ENCODE measurements at regions not wholly inside any gene's neighbourhood (a gene's known extent, or its start where the extent isn't known, plus 50 kb on each side); places are given as distances from the start of the nearest gene placed in this dataset.
"Not testable (repeated sequence)": the region's sequence is repeated elsewhere in the genome, so short reads cannot be mapped to it uniquely, and the experiment has no call there.

GRCh38 chr7:113281223-113281622 lies 162.9 kb upstream of the SMIM30 start:
- DNase-seq (ENCODE audit: low read depth, low spot score) = no peak
- H3K27ac ChIP-seq = no peak overlapping the region

GRCh38 chr7:113279256-113279655 lies 160.9 kb upstream of the SMIM30 start:
- no peak overlapping the region for H3K27ac ChIP-seq
- no peak for DNase-seq (ENCODE audit: low read depth, low spot score)

GRCh38 chr7:113270790-113271189 lies 152.4 kb upstream of the SMIM30 start:
- DNase-seq (ENCODE audit: low read depth, low spot score) = no peak
- H3K27ac ChIP-seq = no peak overlapping the region

GRCh38 chr7:113269592-113269991 lies 151.2 kb upstream of the SMIM30 start:
- DNase-seq (ENCODE audit: low read depth, low spot score) = not testable (repeated sequence)

GRCh38 chr7:113268757-113269156 lies 150.4 kb upstream of the SMIM30 start:
- H3K27ac ChIP-seq = no peak overlapping the region
- DNase-seq (ENCODE audit: low read depth, low spot score) = no peak

More at GRCh38 chr7:113269592-113269991, 151.2 kb upstream of the SMIM30 start:
- not testable (repeated sequence) for H3K27ac ChIP-seq

GRCh38 chr7:113267885-113268284 lies 149.5 kb upstream of the SMIM30 start:
- H3K27ac ChIP-seq = no peak overlapping the region
- no peak for DNase-seq (ENCODE audit: low read depth, low spot score)

- no peak for DNase-seq (ENCODE audit: low read depth, low spot score)
- H3K27ac ChIP-seq = no peak overlapping the region
Observed at GRCh38 chr7:113267271-113267670, 148.9 kb upstream of the SMIM30 start.

- no peak for DNase-seq (ENCODE audit: low read depth, low spot score)
- H3K27ac ChIP-seq = no peak overlapping the region
Observed at GRCh38 chr7:113263749-113264148, 145.4 kb upstream of the SMIM30 start.

GRCh38 chr7:113263215-113263742 lies 144.9 kb upstream of the SMIM30 start:
- not testable (repeated sequence) for DNase-seq (ENCODE audit: low read depth, low spot score)

GRCh38 chr7:113256883-113257531 lies 138.7 kb upstream of the SMIM30 start:
- no peak overlapping the region for H3K27ac ChIP-seq
- no peak for DNase-seq (ENCODE audit: low read depth, low spot score)

More at GRCh38 chr7:113263215-113263742, 144.9 kb upstream of the SMIM30 start:
- not testable (repeated sequence) for H3K27ac ChIP-seq

GRCh38 chr7:113247198-113247597 lies 128.8 kb upstream of the SMIM30 start:
- no peak for DNase-seq (ENCODE audit: low read depth, low spot score)
- H3K27ac ChIP-seq = no peak overlapping the region

GRCh38 chr7:113246738-113247137 lies 128.4 kb upstream of the SMIM30 start:
- DNase-seq (ENCODE audit: low read depth, low spot score) = no peak
- no peak overlapping the region for H3K27ac ChIP-seq

- DNase-seq (ENCODE audit: low read depth, low spot score) = no peak
Observed at GRCh38 chr7:113232885-113233284, 114.5 kb upstream of the SMIM30 start.

GRCh38 chr7:113230691-113231090 lies 112.3 kb upstream of the SMIM30 start:
- no peak overlapping the region for H3K27ac ChIP-seq

More at GRCh38 chr7:113232885-113233284, 114.5 kb upstream of the SMIM30 start:
- H3K27ac ChIP-seq = no peak overlapping the region

GRCh38 chr7:113217314-113217713 lies 99.0 kb upstream of the SMIM30 start:
- no peak for DNase-seq (ENCODE audit: low read depth, low spot score)
- no peak overlapping the region for H3K27ac ChIP-seq

More at GRCh38 chr7:113230691-113231090, 112.3 kb upstream of the SMIM30 start:
- no peak for DNase-seq (ENCODE audit: low read depth, low spot score)

- H3K27ac ChIP-seq = no peak overlapping the region
- no peak for DNase-seq (ENCODE audit: low read depth, low spot score)
Observed at GRCh38 chr7:113216038-113216437, 97.7 kb upstream of the SMIM30 start.

GRCh38 chr7:113209449-113210203 lies 91.3 kb upstream of the SMIM30 start:
- H3K27ac ChIP-seq = peak overlapping the region; percentile 32
- no peak for DNase-seq (ENCODE audit: low read depth, low spot score)

GRCh38 chr7:113207931-113208330 lies 89.6 kb upstream of the SMIM30 start:
- DNase-seq (ENCODE audit: low read depth, low spot score) = no peak

GRCh38 chr7:113207441-113207840 lies 89.1 kb upstream of the SMIM30 start:
- H3K27ac ChIP-seq = no peak overlapping the region
- DNase-seq (ENCODE audit: low read depth, low spot score) = no peak

More at GRCh38 chr7:113207931-113208330, 89.6 kb upstream of the SMIM30 start:
- H3K27ac ChIP-seq = no peak overlapping the region

GRCh38 chr7:113204415-113204814 lies 86.1 kb upstream of the SMIM30 start:
- H3K27ac ChIP-seq = no peak overlapping the region
- DNase-seq (ENCODE audit: low read depth, low spot score) = no peak

- no peak for DNase-seq (ENCODE audit: low read depth, low spot score)
- no peak overlapping the region for H3K27ac ChIP-seq
Observed at GRCh38 chr7:113202284-113202683, 83.9 kb upstream of the SMIM30 start.
